ENCODE measurements at regions not wholly inside any gene's neighbourhood (a gene's known extent, or its start where the extent isn't known, plus 50 kb on each side); places are given as distances from the start of the nearest gene placed in this dataset.

GRCh38 chr7:39816462-39817060 lies 133.5 kb upstream of the CDK13 start:
- TF ChIP-seq POLR2AphosphoS5 (IDR thresholded peaks at IDR 0.05) (no peak), POLR2A (IDR thresholded peaks at IDR 0.05) (no peak), CTCF (IDR thresholded peaks at IDR 0.05) (no peak), EP300 (IDR thresholded peaks at IDR 0.05) (no peak)

Measured in stomach (tissue), 4 donors.